HL-60 (cell line): ENCODE measurements at regions not wholly inside any gene's neighbourhood (a gene's known extent, or its start where the extent isn't known, plus 50 kb on each side); places are given as distances from the start of the nearest gene placed in this dataset.

ENCODE experiments used
- GABPA ChIP-seq: IDR thresholded peaks from 2 replicates; pipeline ENCODE4 v1.6.1; 2012; ENCODE audit warnings: low read depth
- REST ChIP-seq: IDR thresholded peaks from 2 replicates; pipeline ENCODE4 v1.6.1; 2012; ENCODE audit warnings: low read depth; ENCODE audit not compliant: insufficient replicate concordance
- TF ChIP-seq, protein P1 (sequence below): IDR thresholded peaks from one replicate; pipeline ENCODE4 v1.5.1; 2011; ENCODE audit warnings: low read length, control low read depth, inconsistent platforms; ENCODE audit not compliant: insufficient read depth

DNA sequence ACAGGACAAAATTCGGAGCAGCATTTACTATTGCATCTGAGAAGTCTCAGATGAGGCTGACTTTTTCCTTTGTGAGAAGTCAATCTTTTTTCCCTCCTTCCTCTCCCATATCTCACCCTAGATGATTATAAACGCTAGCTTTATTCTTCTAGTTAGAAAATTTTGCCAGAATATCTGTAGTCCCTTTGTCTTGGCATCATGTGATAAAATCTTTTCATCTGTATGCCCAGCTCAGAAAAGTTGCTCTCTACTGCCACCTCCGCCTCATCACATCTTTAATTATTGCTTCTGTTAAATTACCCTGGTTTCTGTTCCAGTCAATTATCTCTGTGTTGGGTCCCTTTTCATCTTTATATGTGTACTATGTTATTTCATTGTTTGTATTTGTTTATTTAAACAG is 210.8 kb upstream of the SLC35G4 start:
- TF ChIP-seq, protein P1, sequence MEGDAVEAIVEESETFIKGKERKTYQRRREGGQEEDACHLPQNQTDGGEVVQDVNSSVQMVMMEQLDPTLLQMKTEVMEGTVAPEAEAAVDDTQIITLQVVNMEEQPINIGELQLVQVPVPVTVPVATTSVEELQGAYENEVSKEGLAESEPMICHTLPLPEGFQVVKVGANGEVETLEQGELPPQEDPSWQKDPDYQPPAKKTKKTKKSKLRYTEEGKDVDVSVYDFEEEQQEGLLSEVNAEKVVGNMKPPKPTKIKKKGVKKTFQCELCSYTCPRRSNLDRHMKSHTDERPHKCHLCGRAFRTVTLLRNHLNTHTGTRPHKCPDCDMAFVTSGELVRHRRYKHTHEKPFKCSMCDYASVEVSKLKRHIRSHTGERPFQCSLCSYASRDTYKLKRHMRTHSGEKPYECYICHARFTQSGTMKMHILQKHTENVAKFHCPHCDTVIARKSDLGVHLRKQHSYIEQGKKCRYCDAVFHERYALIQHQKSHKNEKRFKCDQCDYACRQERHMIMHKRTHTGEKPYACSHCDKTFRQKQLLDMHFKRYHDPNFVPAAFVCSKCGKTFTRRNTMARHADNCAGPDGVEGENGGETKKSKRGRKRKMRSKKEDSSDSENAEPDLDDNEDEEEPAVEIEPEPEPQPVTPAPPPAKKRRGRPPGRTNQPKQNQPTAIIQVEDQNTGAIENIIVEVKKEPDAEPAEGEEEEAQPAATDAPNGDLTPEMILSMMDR = no peak
- TF ChIP-seq REST (no peak), GABPA (no peak)
